ENCODE measurements at regions not wholly inside any gene's neighbourhood (a gene's known extent, or its start where the extent isn't known, plus 50 kb on each side); places are given as distances from the start of the nearest gene placed in this dataset.

GRCh38 chrX:9196961-9197640, 163.2 kb upstream of the FAM9B start:
- DNase-seq (ENCODE audit: low spot score) = peak; percentile 21

DNA sequence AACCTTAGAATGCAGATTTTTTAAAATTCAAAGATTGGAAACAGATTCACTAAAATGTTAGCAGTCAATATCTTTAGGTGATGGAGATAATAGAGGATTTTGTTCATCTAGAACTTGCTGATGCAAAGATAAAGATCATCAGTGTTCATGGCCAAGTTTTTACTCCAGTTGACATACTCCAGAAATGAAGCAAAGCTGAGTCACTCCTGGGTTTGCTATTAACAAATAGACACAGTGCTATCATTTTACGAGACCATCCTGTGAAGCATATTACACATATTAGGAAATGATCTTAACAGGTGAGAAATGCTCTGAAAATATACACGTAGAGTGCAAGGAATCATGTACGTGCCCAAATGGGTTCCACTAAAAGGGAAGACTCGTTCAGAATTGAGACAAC, 170.6 kb upstream of the FAM9B start:
- no peak for DNase-seq (ENCODE audit: low spot score)

- no peak for DNase-seq (ENCODE audit: low spot score)
These were observed 171.8 kb upstream of the FAM9B start for GRCh38 chrX:9205599-9206223.

GRCh38 chrX:9207142-9207541, 173.2 kb upstream of the FAM9B start:
- peak; percentile 22 for DNase-seq (ENCODE audit: low spot score)

- no peak for DNase-seq (ENCODE audit: low spot score)
These were observed 177.3 kb upstream of the FAM9B start for GRCh38 chrX:9211269-9211668.

DNA sequence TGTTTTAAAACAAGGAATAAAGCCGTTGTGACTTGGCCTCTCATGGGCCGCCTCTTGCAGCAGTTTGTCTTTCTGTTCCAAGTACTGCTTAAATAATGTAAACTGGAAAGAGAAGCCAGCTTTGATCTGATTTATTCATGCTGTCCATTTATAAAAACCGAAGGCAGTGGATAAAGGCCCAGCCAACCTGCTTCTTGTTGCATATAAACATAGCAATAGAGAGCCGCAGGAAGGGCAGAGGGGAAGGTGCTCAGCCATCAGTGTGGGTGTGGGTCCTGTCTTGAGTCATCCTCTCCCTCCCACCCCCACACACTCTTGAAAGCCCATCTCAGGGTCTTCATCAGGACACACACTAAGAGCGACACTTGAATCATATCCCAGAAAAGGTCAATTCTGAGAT, 187.9 kb upstream of the FAM9B start:
- no peak for DNase-seq (ENCODE audit: low spot score)

- DNase-seq (ENCODE audit: low spot score) = no peak
These were observed 188.4 kb upstream of the FAM9B start for GRCh38 chrX:9222299-9222698.

DNA sequence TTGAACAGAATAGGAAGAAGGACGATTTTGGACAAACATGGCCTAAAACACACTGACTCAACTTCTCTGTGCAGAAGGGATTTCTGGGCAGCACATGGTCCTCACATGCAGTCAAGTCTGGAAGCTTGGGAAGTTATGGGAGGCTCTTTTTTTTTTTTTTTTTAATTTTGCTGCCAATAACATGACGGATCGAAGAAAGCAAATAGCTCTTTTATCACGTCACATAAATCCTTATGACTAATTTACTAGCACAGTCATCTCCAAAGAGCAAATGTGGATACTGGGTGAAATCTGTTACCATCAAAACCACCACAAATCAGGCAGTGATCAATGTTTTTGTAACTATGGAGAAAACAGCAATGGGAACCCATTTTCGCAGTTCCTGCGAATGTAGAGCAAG, 193.3 kb upstream of the FAM9B start:
- no peak for DNase-seq (ENCODE audit: low spot score)

DNA sequence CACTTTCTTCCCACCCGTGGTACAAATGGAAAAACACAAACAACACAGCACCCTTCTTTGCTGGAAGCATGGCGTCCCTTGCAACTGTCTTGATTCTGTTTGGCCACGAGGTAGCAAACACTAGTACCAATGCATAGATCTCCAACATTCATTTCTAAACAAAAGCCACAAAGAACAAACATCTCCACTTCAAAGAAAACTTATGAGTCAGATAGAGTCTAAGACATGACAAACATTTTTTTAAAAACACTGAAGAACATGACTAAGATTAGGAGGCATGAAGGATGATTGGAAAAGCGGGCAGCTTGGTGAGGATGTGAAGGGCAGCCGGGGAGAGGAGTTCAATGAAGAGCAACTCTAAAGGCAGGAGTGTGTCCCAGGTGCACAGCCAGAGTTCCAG, 197.6 kb upstream of the FAM9B start:
- DNase-seq (ENCODE audit: low spot score) = peak; percentile 31

- DNase-seq (ENCODE audit: low spot score) = no peak
These were observed 199.2 kb upstream of the FAM9B start for GRCh38 chrX:9233141-9233540.

DNA sequence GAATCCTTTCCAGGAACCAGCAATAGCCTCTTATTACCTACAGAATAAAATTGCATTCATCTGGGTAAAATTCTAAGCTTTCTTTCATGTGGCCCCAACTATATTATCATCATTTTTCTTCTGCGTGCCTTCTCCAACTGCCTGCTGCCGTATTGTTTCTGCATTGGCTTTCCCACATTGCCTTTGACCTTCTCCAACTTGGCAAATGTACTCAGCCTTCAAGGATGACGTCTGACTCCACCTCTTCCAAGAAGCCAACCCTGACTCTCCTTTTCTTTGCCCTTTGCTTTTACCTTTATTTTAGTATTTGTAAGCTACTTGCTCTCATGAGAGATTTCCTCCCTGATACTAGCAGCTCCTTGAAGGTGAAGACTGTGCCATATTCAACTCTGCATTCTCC, 200.4 kb upstream of the FAM9B start:
- DNase-seq (ENCODE audit: low spot score) = no peak

DNA sequence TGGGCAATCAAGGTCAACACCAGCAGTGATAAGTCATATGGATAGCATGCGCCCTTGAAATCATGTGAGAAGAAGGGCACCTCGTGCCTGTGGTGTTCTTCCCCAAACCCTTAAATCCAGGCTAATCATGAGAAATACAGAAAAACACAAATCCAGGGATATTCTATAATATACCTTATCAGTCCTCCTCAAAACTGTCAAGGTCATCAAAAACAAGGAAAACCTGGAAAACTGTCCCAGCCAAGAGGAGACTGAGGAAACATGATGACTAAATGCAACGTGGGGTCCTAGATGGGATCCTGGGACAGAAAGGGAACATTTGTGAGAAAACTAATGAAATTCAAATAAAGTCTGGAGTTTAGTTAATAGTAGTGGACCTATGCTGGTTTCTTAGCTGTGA, 201.8 kb upstream of the FAM9B start:
- DNase-seq (ENCODE audit: low spot score) = no peak

GRCh38 chrX:9240956-9241355, 207.0 kb upstream of the FAM9B start:
- no peak for DNase-seq (ENCODE audit: low spot score)

- no peak for DNase-seq (ENCODE audit: low spot score)
These were observed 207.5 kb upstream of the FAM9B start for GRCh38 chrX:9241427-9241826.

- DNase-seq (ENCODE audit: low spot score) = no peak
These were observed 215.3 kb upstream of the FAM9B start for GRCh38 chrX:9249051-9249846.

GRCh38 chrX:9252182-9252581, 212.7 kb upstream of the TBL1X start:
- DNase-seq (ENCODE audit: low spot score) = no peak

DNA sequence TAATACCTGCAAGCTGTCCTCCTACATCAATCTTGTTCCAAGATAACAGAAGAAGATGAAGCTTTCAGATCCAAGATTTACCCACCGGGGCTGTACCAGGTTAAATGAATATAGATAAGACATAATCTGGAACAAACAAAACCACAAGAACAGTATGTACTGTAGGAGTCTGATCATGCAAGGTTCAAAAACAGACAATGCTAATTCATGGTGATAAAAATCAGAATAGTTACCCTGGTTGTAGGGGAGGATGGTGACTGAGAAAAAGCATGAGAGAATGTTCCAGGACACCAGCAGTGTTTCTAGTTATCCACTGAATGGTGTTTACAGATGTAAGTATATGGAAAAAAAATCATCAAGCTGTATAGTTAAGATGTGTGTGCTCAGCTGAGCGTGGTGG, 211.6 kb upstream of the TBL1X start:
- DNase-seq (ENCODE audit: low spot score) = no peak

GRCh38 chrX:9257718-9258420, 207.0 kb upstream of the TBL1X start:
- no peak for DNase-seq (ENCODE audit: low spot score)

GRCh38 chrX:9258421-9259104, 206.3 kb upstream of the TBL1X start:
- no peak for DNase-seq (ENCODE audit: low spot score)

DNA sequence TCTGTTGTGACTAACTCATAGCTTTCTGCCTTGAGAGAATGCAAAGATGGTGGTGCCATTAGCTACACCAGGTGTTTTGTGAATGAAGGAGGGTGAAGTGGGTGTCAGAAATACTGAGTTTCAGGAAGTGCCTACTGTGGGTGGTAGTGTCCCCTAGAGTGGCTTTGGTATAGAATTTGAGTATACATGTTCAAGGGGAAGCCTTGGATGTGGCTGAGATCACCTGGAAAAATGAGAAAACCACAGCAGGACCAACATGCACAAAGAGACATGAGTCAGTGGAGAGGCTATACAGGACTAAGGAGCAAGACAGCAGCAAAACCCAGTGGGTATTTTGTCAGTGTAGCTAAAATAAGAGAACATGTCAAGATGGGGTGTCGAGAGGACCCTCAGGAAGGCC, 204.3 kb upstream of the TBL1X start:
- no peak for DNase-seq (ENCODE audit: low spot score)

DNA sequence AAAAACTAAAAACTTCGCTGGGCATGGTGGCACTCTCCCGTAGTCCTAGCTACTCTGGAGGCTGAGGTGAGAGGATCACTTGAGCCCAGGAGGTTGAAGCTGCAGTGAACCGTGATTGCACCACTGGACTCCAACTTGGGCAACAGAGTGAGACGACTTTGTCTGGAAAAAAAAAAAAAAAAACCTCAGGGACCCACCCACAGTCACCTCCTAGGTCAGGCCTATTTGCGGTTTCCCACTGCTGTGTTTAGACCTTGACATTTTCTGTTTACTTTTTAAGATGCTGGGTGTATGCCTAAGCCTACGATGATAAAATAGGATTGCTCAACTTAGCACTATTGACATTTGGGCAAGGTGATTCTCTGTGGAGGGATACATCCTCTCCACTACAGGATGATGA, 197.4 kb upstream of the TBL1X start:
- DNase-seq (ENCODE audit: low spot score) = no peak

DNA sequence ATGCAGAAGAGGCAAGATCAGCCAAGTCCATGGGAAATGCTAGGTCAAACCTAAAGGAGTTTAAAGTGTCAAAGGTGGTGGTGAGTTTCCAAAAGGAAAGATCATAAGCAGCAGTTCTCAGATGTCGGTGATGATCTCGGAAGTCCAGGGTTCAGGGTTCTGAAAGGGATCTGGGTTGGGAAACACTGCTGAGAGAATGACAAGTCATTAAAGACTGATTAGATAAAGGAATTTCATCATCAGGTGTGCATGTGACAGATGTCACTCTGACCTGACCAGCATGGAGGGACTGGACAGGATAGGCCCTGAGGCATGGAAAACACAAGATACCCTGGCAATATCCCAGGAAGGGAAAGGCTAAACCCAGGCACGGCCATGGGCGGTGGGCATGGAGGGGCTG, 195.7 kb upstream of the TBL1X start:
- DNase-seq (ENCODE audit: low spot score) = no peak

Measured in AG08396 (cell line).